K562 (cell line): ENCODE measurements at regions not wholly inside any gene's neighbourhood (a gene's known extent, or its start where the extent isn't known, plus 50 kb on each side); places are given as distances from the start of the nearest gene placed in this dataset.

Source experiments
- ATAC-seq: fragments of 200-7000 bp; cut with Tn5 transposase; 3 replicates; pipeline ENCODE4 v1.9.1; 2020; ENCODE audit warnings: moderate library complexity
- BruUV-seq: library from RNA; stranded (reverse); fragments of 400-500 nt; replicated peaks from 2 replicates; lab custom pipeline; 2021; lab: Mats Ljungman, UMichigan
- CTCF ChIA-PET: fragments of 300-600 bp; formaldehyde crosslinking; extraction: SDS; loops from one replicate; lab custom pipeline; 2021; ENCODE audit warnings: low intra/inter-chr PET ratio; lab: Yijun Ruan, JAX
- POLR2A ChIA-PET: fragments of 300-600, 350-650 bp; sonication (Branson Sonifier 250); formaldehyde crosslinking; extraction: SDS; loops from one replicate; lab custom pipeline; 2021; ENCODE audit warnings: antibody characterized with exemption, inconsistent platforms; lab: Yijun Ruan, JAX
- DNase-seq, 4 experiments: peaks; one replicate each; pipeline versions ENCODE4 v3.0.0 to v3.0.0-alpha.2; 2011 to 2018; ENCODE audit warnings: low spot score in 3 of 4, mixed read lengths in 3 of 4; ENCODE audit errors: extremely low read depth in 1 of 4
- FAIRE-seq: peaks from 2 replicates; lab custom pipeline; 2011; peaks lifted over from hg19 to GRCh38; lab: Jason Lieb, UNC
- H2AFZ ChIP-seq: 2 replicates; pipeline ENCODE4 v1.6.0; 2011; ENCODE audit warnings: low read depth, low read length, control low read depth, inconsistent platforms
- H3K27ac ChIP-seq: fragments of 200-600 bp; 3 replicates; pipeline ENCODE4 v1.8.0; 2011; ENCODE audit warnings: low read depth, mild to moderate bottlenecking, control low read depth, inconsistent platforms, low read length, moderate library complexity, mixed read lengths; ENCODE audit errors: extremely low read depth
- H3K27me3 ChIP-seq, 2 experiments: fragments of 300-600 bp in 1 of 2; 2 replicates in 1 of 2; 3 replicates in 1 of 2; pipeline versions ENCODE4 v1.6.0 to v1.8.0; 2011; ENCODE audit warnings: inconsistent platforms in 2 of 2, low read length in 2 of 2, mild to moderate bottlenecking in 1 of 2, mixed read lengths in 1 of 2, moderate library complexity in 1 of 2; ENCODE audit not compliant: control insufficient read depth in 2 of 2, insufficient read depth in 2 of 2
- H3K36me3 ChIP-seq: fragments of 300-600 bp; 3 replicates; pipeline ENCODE4 v1.8.0; 2011; ENCODE audit warnings: mild to moderate bottlenecking, low read length, inconsistent platforms; ENCODE audit not compliant: control insufficient read depth, insufficient read depth
- H3K4me1 ChIP-seq, 2 experiments: fragments of 200-600 bp in 1 of 2; replicated peaks in 1 of 2; 2 replicates in 1 of 2; 3 replicates in 1 of 2; pipeline versions ENCODE4 v1.5.1 to v1.8.0; 2011; ENCODE audit warnings: inconsistent platforms in 2 of 2, low read length in 2 of 2, mild to moderate bottlenecking in 1 of 2, mixed read lengths in 1 of 2, moderate library complexity in 1 of 2; ENCODE audit not compliant: control insufficient read depth in 2 of 2, insufficient read depth in 2 of 2
- H3K4me2 ChIP-seq: 2 replicates; pipeline ENCODE4 v1.6.1; 2011; ENCODE audit warnings: low read length, control low read depth, inconsistent platforms, mixed read lengths; ENCODE audit not compliant: insufficient read depth
- H3K4me3 ChIP-seq: fragments of 200-600 bp; sonication (generic), shearing (Covaris generic); 2 replicates; pipeline ENCODE4 v1.5.1; 2016; ENCODE audit warnings: control low read depth, inconsistent platforms
- H3K79me2 ChIP-seq: fragments of 200-600 bp; 3 replicates; pipeline ENCODE4 v1.8.0; 2011; ENCODE audit warnings: low read length, inconsistent platforms; ENCODE audit not compliant: control insufficient read depth, insufficient read depth
- H3K9ac ChIP-seq, 2 experiments: 2 replicates each; pipeline versions ENCODE4 v1.6.0 to v1.6.1; 2011; ENCODE audit warnings: low read depth in 2 of 2, low read length in 2 of 2, control low read depth in 1 of 2, inconsistent platforms in 1 of 2, mild to moderate bottlenecking in 1 of 2, mixed read lengths in 1 of 2; ENCODE audit not compliant: insufficient read depth in 1 of 2
- H3K9me1 ChIP-seq: one replicate; pipeline ENCODE4 v1.6.0; 2011; ENCODE audit warnings: inconsistent platforms, mild to moderate bottlenecking, low read length, moderate library complexity; ENCODE audit not compliant: control insufficient read depth, insufficient read depth
- H3K9me3 ChIP-seq: replicated peaks from 2 replicates; pipeline ENCODE4 v1.5.1; 2011; ENCODE audit warnings: low read depth, low read length, inconsistent platforms; ENCODE audit not compliant: control insufficient read depth, insufficient read depth
- H4K20me1 ChIP-seq: replicated peaks from 2 replicates; pipeline ENCODE4 v1.6.1; 2011; ENCODE audit warnings: low read length, inconsistent platforms, mixed read lengths; ENCODE audit not compliant: control insufficient read depth, insufficient read depth
- BDP1 ChIP-seq: IDR thresholded peaks from 3 replicates; pipeline ENCODE4 v1.6.1; 2011; ENCODE audit not compliant: insufficient read length, insufficient read depth
- ETV1 ChIP-seq: fragments of 450-650 bp; conservative IDR thresholded peaks from 2 replicates; pipeline ENCODE4 v1.6.1; 2016; ENCODE audit warnings: missing genetic modification characterization, control low read depth, low read depth, missing compliant biosample characterization
- FOSL1 ChIP-seq: fragments of 200-800 bp; sonication (Bioruptor generic); conservative IDR thresholded peaks from 2 replicates; pipeline ENCODE4 v1.6.1; 2016; ENCODE audit warnings: missing genetic modification characterization, missing compliant biosample characterization
- FOXJ2 ChIP-seq: fragments of 200-800 bp; sonication (Bioruptor generic); IDR thresholded peaks from 2 replicates; pipeline ENCODE4 v1.6.1; 2016; ENCODE audit warnings: missing genetic modification characterization, missing compliant biosample characterization
- ILF3 ChIP-seq: fragments of 450-650 bp; IDR thresholded peaks from 2 replicates; pipeline ENCODE4 v1.6.1; 2018; ENCODE audit warnings: antibody characterized with exemption, mild to moderate bottlenecking, moderate library complexity, borderline replicate concordance
- JUND ChIP-seq, 2 experiments: IDR thresholded peaks; 2 replicates in 1 of 2; 3 replicates in 1 of 2; pipeline ENCODE4 v1.6.1; 2011; ENCODE audit warnings: borderline replicate concordance in 2 of 2, low read depth in 2 of 2, low read length in 2 of 2, improper control_type of control experiment in 1 of 2, missing biosample characterization in 1 of 2, missing genetic modification characterization in 1 of 2, missing genetic modification reagents in 1 of 2
- PHB ChIP-seq: fragments of 250-450 bp; sonication (Bioruptor Pico); IDR thresholded peaks from 2 replicates; pipeline ENCODE4 v1.5.0; 2021
- RBBP5 ChIP-seq: fragments of 200-600 bp; sonication (generic); IDR thresholded peaks from 2 replicates; pipeline ENCODE4 v1.6.1; 2012; ENCODE audit warnings: borderline replicate concordance, mild to moderate bottlenecking, low read length, control low read depth, inconsistent platforms; ENCODE audit not compliant: insufficient read depth, poor library complexity, severe bottlenecking
- RNF2 ChIP-seq: sonication (generic); IDR thresholded peaks from 2 replicates; pipeline ENCODE4 v1.6.1; 2016
- SMAD1 ChIP-seq: fragments of 150-350 bp; IDR thresholded peaks from 2 replicates; pipeline ENCODE4 v1.6.1; 2014; ENCODE audit warnings: low read length, low read depth; ENCODE audit not compliant: partially characterized antibody
- SMARCE1 ChIP-seq: fragments of 450-650 bp; IDR thresholded peaks from 2 replicates; pipeline ENCODE4 v1.7.1; 2016; ENCODE audit warnings: mild to moderate bottlenecking
- SP1 ChIP-seq: sonication (generic); formaldehyde crosslinking; IDR thresholded peaks from 2 replicates; pipeline ENCODE4 v1.8.1; 2022; ENCODE audit warnings: mild to moderate bottlenecking, missing genetic modification reagents
- TGIF2 ChIP-seq: sonication (generic); formaldehyde crosslinking; IDR thresholded peaks from 2 replicates; pipeline ENCODE4 v1.8.1; 2022; ENCODE audit warnings: mild to moderate bottlenecking, missing genetic modification reagents, moderate library complexity
- ZC3H8 ChIP-seq: fragments of 450-650 bp; IDR thresholded peaks from 2 replicates; pipeline ENCODE4 v1.6.1; 2017
- ZKSCAN8 ChIP-seq: fragments of 200-800 bp; sonication (Bioruptor generic); IDR thresholded peaks from 2 replicates; pipeline ENCODE4 v1.6.1; 2016; ENCODE audit warnings: missing genetic modification characterization, missing compliant biosample characterization
- ZNF75A ChIP-seq: fragments of 450-650 bp; formaldehyde crosslinking; IDR thresholded peaks from 2 replicates; pipeline ENCODE4 v1.4.0; 2020; ENCODE audit warnings: mild to moderate bottlenecking
- WGBS: fragments of 100-300 bp; shearing (Covaris generic); methylation state at CpG from one replicate; pipeline ENCODE4 v1.1.6; 2016; ENCODE audit warnings: low coverage, mixed read lengths; ENCODE audit not compliant: insufficient coverage; ENCODE audit errors: missing lambda C conversion rate; 5-methylcytosine and 5-hydroxymethylcytosine counted together
- in situ Hi-C: fragments of 300-500 bp; cut with MboI; formaldehyde crosslinking; loops from 4 replicates; pipeline ENCODE4 v1.15.0; 2018; ENCODE audit warnings: inconsistent platforms, mixed read lengths
- intact Hi-C: fragments of 100-400 bp; cut with micrococcal nuclease; formaldehyde crosslinking; loops from 2 replicates; pipeline ENCODE4 v1.14.2; 2022
- TF ChIP-seq, protein P1 (sequence below): fragments of 450-650 bp; formaldehyde crosslinking; IDR thresholded peaks from 2 replicates; pipeline ENCODE4 v1.4.0; 2020; ENCODE audit warnings: mild to moderate bottlenecking, mixed read lengths

DNA sequence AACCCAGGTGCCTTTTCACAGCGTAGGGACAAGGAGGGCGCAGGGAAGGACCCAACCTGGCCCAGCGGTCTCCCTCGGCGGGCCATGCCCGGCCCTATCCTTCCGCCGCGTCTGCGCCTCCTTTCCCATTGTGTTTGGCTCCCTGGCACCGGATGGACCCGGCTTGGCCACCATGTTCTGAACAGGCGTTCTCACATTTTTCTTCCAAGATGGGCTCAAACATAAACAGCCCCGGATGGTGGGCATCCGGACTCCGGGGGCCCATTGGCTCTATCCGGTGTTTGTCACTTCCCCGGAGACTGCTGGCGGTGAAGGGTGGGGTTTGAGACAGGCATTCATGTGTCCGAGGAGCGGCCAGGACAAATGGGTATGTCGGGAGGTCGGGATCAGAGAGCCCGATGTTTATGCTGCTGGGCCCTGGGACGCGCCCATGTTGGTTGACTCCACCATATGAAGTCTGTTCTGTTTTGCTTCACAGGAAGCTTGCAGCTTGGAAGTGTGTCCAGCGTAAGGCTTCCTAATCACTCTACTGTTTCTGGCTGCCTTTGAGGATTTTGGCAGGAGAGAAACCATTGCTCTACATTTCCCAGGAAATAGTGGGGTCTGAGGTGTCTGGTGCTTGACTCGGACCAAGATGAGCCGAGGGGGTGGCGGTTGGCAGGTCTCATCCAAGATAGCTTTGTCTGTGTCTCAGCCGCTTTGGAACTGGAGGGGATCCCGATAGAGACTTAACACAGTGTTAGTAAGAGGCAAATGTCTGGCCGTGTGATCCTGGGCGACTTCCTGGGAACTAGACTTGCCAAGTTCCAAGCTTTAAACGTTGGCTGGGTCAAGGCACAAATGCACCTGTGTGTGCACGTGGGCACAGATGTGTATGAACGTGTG is 188.3 kb downstream of the IRF8 start:
- in situ Hi-C loops = no loop called here
- H3K9me3 ChIP-seq = no peaks in the 10 kb centered on the region

More for the DNA sequence above, 188.3 kb downstream of the IRF8 start:
- Histone ChIP-seq H3K4me3 (no peak overlapping the region), H3K9ac (no peak overlapping the region), H3K27me3 (peaks cover 9 to 45% of the 10 kb centered on the region in 2 experiments; a peak in 3 of 5 replicates), H3K4me1 (no peaks in the 10 kb centered on the region), H3K79me2 (no peaks in the 10 kb centered on the region), H4K20me1 (no peaks in the 10 kb centered on the region; the same call in 1 of the 2 replicates), H3K4me2 (no peak overlapping the region), H3K27ac (no peak overlapping the region), H2AFZ (no peak overlapping the region), H3K36me3 (no peaks in the 10 kb centered on the region), H3K9me1 (no peaks in the 10 kb centered on the region)
- POLR2A ChIA-PET = no interaction called here
- intact Hi-C loops = no loop called here
- no peak for FAIRE-seq
- CTCF ChIA-PET = no interaction called here
- no peak for DNase-seq
- 2% methylated on average over 36 of the region's 37 CpGs for WGBS
- ATAC-seq = no peak
- TF ChIP-seq ETV1 (tag) = no peak
- no peak for TF ChIP-seq SMARCE1
- no peak for TF ChIP-seq TGIF2 (CRISPR knock-in tag)
- no peak for TF ChIP-seq JUND (IDR thresholded peaks at IDR 0.05; ENCODE audit: borderline replicate concordance, low read depth, low read length)
- TF ChIP-seq JUND (tag; IDR thresholded peaks at IDR 0.05; ENCODE audit: borderline replicate concordance, low read depth, low read length) = no peak
- TF ChIP-seq FOXJ2 (tag) = no peak
- TF ChIP-seq PHB (CRISPR knock-in tag) = no peak
- no peak for TF ChIP-seq ZKSCAN8
- TF ChIP-seq FOSL1 = no peak
- no peak for TF ChIP-seq RNF2
- TF ChIP-seq, protein P1, sequence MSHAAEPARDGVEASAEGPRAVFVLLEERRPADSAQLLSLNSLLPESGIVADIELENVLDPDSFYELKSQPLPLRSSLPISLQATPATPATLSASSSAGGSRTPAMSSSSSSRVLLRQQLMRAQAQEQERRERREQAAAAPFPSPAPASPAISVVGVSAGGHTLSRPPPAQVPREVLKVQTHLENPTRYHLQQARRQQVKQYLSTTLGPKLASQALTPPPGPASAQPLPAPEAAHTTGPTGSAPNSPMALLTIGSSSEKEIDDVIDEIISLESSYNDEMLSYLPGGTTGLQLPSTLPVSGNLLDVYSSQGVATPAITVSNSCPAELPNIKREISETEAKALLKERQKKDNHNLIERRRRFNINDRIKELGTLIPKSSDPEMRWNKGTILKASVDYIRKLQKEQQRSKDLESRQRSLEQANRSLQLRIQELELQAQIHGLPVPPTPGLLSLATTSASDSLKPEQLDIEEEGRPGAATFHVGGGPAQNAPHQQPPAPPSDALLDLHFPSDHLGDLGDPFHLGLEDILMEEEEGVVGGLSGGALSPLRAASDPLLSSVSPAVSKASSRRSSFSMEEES = no peak
- no peak for TF ChIP-seq BDP1
- no peak for TF ChIP-seq ZC3H8
- TF ChIP-seq ILF3 = no peak
- TF ChIP-seq SMAD1 = no peak
- no peak for TF ChIP-seq RBBP5
- no peak for TF ChIP-seq ZNF75A (CRISPR knock-in tag)
- TF ChIP-seq SP1 = no peak
- no TSS peak for BruUV-seq
